ENCODE measurements at regions not wholly inside any gene's neighbourhood (a gene's known extent, or its start where the extent isn't known, plus 50 kb on each side); places are given as distances from the start of the nearest gene placed in this dataset.

- H3K9ac ChIP-seq (ENCODE audit: insufficient read depth, low read length, poor library complexity, severe bottlenecking), result no peak overlapping the region
- no CpG with 5 or more reads among the region's 2 CpGs for WGBS (ENCODE audit: insufficient coverage)
- H3K4me1 ChIP-seq (ENCODE audit: control insufficient read depth in 1 of 2, insufficient read depth in 2 of 2, low read length in 2 of 2), result no peaks in the 10 kb centered on the region
- Mint-ChIP-seq H3K4me1 (no peaks in the 10 kb centered on the region), H3K27ac (no peak overlapping the region), H3K36me3 (no peaks in the 10 kb centered on the region), H3K27me3 (ENCODE audit: low read depth in 3 of 3) (peaks cover 0 to 1% (median 0%) of the 10 kb centered on the region in 3 donors), H3K4me3 (no peak overlapping the region), H3K9me3 (peaks cover 0 to 5% (median 0%) of the 10 kb centered on the region in 7 donors)
- H3K36me3 ChIP-seq (replicated peaks in 1 of 2; ENCODE audit: control insufficient read depth in 1 of 2, insufficient read depth in 2 of 2, low read length in 2 of 2), result no peaks in the 10 kb centered on the region
- H3K4me2 ChIP-seq (replicated peaks; ENCODE audit: extremely low read depth, low read length, poor library complexity, severe bottlenecking), result no peak overlapping the region
- no peak overlapping the region for H3K27ac ChIP-seq (ENCODE audit: low read depth in 1 of 2, low read length in 2 of 2)
- intact Hi-C loops (cut with micrococcal nuclease), result no loop called here
- TF ChIP-seq, protein P1, sequence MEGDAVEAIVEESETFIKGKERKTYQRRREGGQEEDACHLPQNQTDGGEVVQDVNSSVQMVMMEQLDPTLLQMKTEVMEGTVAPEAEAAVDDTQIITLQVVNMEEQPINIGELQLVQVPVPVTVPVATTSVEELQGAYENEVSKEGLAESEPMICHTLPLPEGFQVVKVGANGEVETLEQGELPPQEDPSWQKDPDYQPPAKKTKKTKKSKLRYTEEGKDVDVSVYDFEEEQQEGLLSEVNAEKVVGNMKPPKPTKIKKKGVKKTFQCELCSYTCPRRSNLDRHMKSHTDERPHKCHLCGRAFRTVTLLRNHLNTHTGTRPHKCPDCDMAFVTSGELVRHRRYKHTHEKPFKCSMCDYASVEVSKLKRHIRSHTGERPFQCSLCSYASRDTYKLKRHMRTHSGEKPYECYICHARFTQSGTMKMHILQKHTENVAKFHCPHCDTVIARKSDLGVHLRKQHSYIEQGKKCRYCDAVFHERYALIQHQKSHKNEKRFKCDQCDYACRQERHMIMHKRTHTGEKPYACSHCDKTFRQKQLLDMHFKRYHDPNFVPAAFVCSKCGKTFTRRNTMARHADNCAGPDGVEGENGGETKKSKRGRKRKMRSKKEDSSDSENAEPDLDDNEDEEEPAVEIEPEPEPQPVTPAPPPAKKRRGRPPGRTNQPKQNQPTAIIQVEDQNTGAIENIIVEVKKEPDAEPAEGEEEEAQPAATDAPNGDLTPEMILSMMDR (IDR thresholded peaks at IDR 0.05), result no peak
- H3K79me2 ChIP-seq (ENCODE audit: insufficient read depth, low read length), result no peaks in the 10 kb centered on the region
- H4K20me1 ChIP-seq (ENCODE audit: insufficient read depth, low read length), result no peaks in the 10 kb centered on the region
- no peak for DNase-seq
- no peaks in the 10 kb centered on the region for H3K27me3 ChIP-seq (ENCODE audit: control insufficient read depth in 2 of 2, insufficient read depth in 2 of 2, low read length in 2 of 2)
- H2AFZ ChIP-seq (ENCODE audit: insufficient read depth, low read depth, low read length, poor library complexity, severe bottlenecking), result no peak overlapping the region
- H3K4me3 ChIP-seq (replicated peaks in 1 of 3; ENCODE audit: low read depth in 2 of 3, low read length in 3 of 3), result no peak overlapping the region
- no peaks in the 10 kb centered on the region for H3K9me3 ChIP-seq (replicated peaks in 1 of 2; ENCODE audit: control insufficient read depth in 1 of 2, insufficient read depth in 1 of 2, low read length in 2 of 2)
Observed at GRCh38 chr12:58450868-58451482, 469.3 kb downstream of the LRIG3 start.

GRCh38 chr12:58452546-58452945 lies 467.8 kb downstream of the LRIG3 start:
- Histone ChIP-seq H3K4me3 (replicated peaks in 1 of 3; ENCODE audit: low read depth in 2 of 3, low read length in 3 of 3) (no peak overlapping the region), H3K9ac (ENCODE audit: insufficient read depth, low read length, poor library complexity, severe bottlenecking) (no peak overlapping the region), H3K4me1 (ENCODE audit: control insufficient read depth in 1 of 2, insufficient read depth in 2 of 2, low read length in 2 of 2) (no peaks in the 10 kb centered on the region), H4K20me1 (ENCODE audit: insufficient read depth, low read length) (no peaks in the 10 kb centered on the region), H3K36me3 (replicated peaks in 1 of 2; ENCODE audit: control insufficient read depth in 1 of 2, insufficient read depth in 2 of 2, low read length in 2 of 2) (no peaks in the 10 kb centered on the region), H3K9me3 (replicated peaks in 1 of 2; ENCODE audit: control insufficient read depth in 1 of 2, insufficient read depth in 1 of 2, low read length in 2 of 2) (no peaks in the 10 kb centered on the region), H3K79me2 (ENCODE audit: insufficient read depth, low read length) (no peaks in the 10 kb centered on the region), H3K27me3 (ENCODE audit: control insufficient read depth in 2 of 2, insufficient read depth in 2 of 2, low read length in 2 of 2) (no peaks in the 10 kb centered on the region), H3K27ac (ENCODE audit: low read depth in 1 of 2, low read length in 2 of 2) (no peak overlapping the region), H3K4me2 (replicated peaks; ENCODE audit: extremely low read depth, low read length, poor library complexity, severe bottlenecking) (no peak overlapping the region), H2AFZ (ENCODE audit: insufficient read depth, low read depth, low read length, poor library complexity, severe bottlenecking) (no peak overlapping the region)
- TF ChIP-seq, protein P1 (IDR thresholded peaks at IDR 0.05), result no peak
- 100% methylated on average over 1 of the region's 2 CpGs for WGBS (ENCODE audit: insufficient coverage)
- no peaks in the 10 kb centered on the region for H3K36me3 Mint-ChIP-seq
- intact Hi-C loops (cut with micrococcal nuclease), result no loop called here
- peaks cover 0 to 5% (median 0%) of the 10 kb centered on the region in 7 donors for H3K9me3 Mint-ChIP-seq
- H3K27me3 Mint-ChIP-seq (ENCODE audit: low read depth in 3 of 3), result no peaks in the 10 kb centered on the region
- H3K27ac Mint-ChIP-seq, result no peak overlapping the region
- no peak for DNase-seq
- no peak overlapping the region for H3K4me3 Mint-ChIP-seq
- no peaks in the 10 kb centered on the region for H3K4me1 Mint-ChIP-seq

All from CD14-positive monocyte (primary cell).